WTC11 (cell line): ENCODE measurements at regions not wholly inside any gene's neighbourhood (a gene's known extent, or its start where the extent isn't known, plus 50 kb on each side); places are given as distances from the start of the nearest gene placed in this dataset.
"Not testable (repeated sequence)": the region's sequence is repeated elsewhere in the genome, so short reads cannot be mapped to it uniquely, and the experiment has no call there.

ENCODE experiments used
- ATF3 ChIP-seq: sonication (generic); formaldehyde crosslinking; conservative IDR thresholded peaks from 2 replicates; pipeline ENCODE4 v1.8.1; 2022; ENCODE audit warnings: mild to moderate bottlenecking, missing genetic modification reagents
- CTCF ChIP-seq: fragments of 200-600 bp; IDR thresholded peaks from 2 replicates; pipeline ENCODE4 v1.8.0; 2022; ENCODE audit warnings: antibody characterized with exemption
- FOXP4 ChIP-seq: sonication (generic); formaldehyde crosslinking; IDR thresholded peaks from 2 replicates; pipeline ENCODE4 v1.8.0; 2022; ENCODE audit warnings: mild to moderate bottlenecking, missing genetic modification reagents
- IRF1 ChIP-seq: sonication (generic); formaldehyde crosslinking; IDR thresholded peaks from 2 replicates; pipeline ENCODE4 v1.8.0; 2023; ENCODE audit warnings: missing genetic modification reagents
- MLX ChIP-seq: sonication (generic); formaldehyde crosslinking; IDR thresholded peaks from 2 replicates; pipeline ENCODE4 v1.8.1; 2023; ENCODE audit warnings: mild to moderate bottlenecking, missing genetic modification reagents, moderate library complexity
- PRRX2 ChIP-seq: fragments of 250-450 bp; sonication (Bioruptor Pico); IDR thresholded peaks from 2 replicates; pipeline ENCODE4 v1.8.0; 2021; ENCODE audit warnings: mild to moderate bottlenecking
- TCF7 ChIP-seq: sonication (generic); formaldehyde crosslinking; IDR thresholded peaks from 2 replicates; pipeline ENCODE4 v1.8.0; 2022; ENCODE audit warnings: mild to moderate bottlenecking, low read depth, missing genetic modification reagents, moderate library complexity
- TP53 ChIP-seq: sonication (generic); formaldehyde crosslinking; IDR thresholded peaks from 2 replicates; pipeline ENCODE4 v1.8.1; 2023; ENCODE audit warnings: mild to moderate bottlenecking, missing genetic modification reagents
- ZNF232 ChIP-seq: sonication (generic); formaldehyde crosslinking; IDR thresholded peaks from 2 replicates; pipeline ENCODE4 v1.8.0; 2022; ENCODE audit warnings: mild to moderate bottlenecking, missing genetic modification reagents
- ZNF425 ChIP-seq: fragments of 250-450 bp; sonication (Bioruptor Pico); conservative IDR thresholded peaks from 2 replicates; pipeline ENCODE4 v1.9.0; 2021; ENCODE audit warnings: mild to moderate bottlenecking

GRCh38 chr12:9395220-9395619 is 187.0 kb upstream of the PZP start:
- TF ChIP-seq CTCF; TCF7 (CRISPR knock-in tag); TP53; PRRX2 (CRISPR knock-in tag); FOXP4; ZNF232 (CRISPR knock-in tag); ZNF425; MLX (CRISPR knock-in tag); IRF1 (CRISPR knock-in tag); ATF3: not testable (repeated sequence)
